ENCODE measurements at regions not wholly inside any gene's neighbourhood (a gene's known extent, or its start where the extent isn't known, plus 50 kb on each side); places are given as distances from the start of the nearest gene placed in this dataset.

GRCh38 chr6:15077961-15078360, 167.9 kb upstream of the JARID2 start:
- H3K36me3 ChIP-seq (ENCODE audit: control insufficient read depth in 2 of 2, insufficient read depth in 1 of 2, low read length in 2 of 2), result no peaks in the 10 kb centered on the region
- H3K9me3 ChIP-seq (ENCODE audit: control insufficient read depth, insufficient read depth, low read depth, low read length), result no peaks in the 10 kb centered on the region
- no peak overlapping the region for H3K27ac ChIP-seq (ENCODE audit: extremely low read depth, low read depth, low read length)
- CTCF ChIA-PET, result no interaction called here
- H3K4me3 ChIP-seq (ENCODE audit: low read depth, low read length), result no peak overlapping the region
- 0 out of 2 replicates have a peak, but pooled peaks cover 2% of the 10 kb centered on the region for H3K4me1 ChIP-seq (ENCODE audit: control insufficient read depth, insufficient read depth, low read length)
- POLR2A ChIA-PET, result no interaction called here
- no peak for TF ChIP-seq OVOL3 (tag by site-specific recombination; IDR thresholded peaks at IDR 0.05)
- no peak for TF ChIP-seq ZNF629 (tag by site-specific recombination; IDR thresholded peaks at IDR 0.05)
- no peak for TF ChIP-seq ZBTB1 (tag by site-specific recombination; IDR thresholded peaks at IDR 0.05)
- TF ChIP-seq, protein P1, sequence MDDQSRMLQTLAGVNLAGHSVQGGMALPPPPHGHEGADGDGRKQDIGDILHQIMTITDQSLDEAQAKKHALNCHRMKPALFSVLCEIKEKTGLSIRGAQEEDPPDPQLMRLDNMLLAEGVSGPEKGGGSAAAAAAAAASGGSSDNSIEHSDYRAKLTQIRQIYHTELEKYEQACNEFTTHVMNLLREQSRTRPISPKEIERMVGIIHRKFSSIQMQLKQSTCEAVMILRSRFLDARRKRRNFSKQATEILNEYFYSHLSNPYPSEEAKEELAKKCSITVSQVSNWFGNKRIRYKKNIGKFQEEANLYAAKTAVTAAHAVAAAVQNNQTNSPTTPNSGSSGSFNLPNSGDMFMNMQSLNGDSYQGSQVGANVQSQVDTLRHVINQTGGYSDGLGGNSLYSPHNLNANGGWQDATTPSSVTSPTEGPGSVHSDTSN (CRISPR knock-in tag; IDR thresholded peaks at IDR 0.05), result no peak

DNA sequence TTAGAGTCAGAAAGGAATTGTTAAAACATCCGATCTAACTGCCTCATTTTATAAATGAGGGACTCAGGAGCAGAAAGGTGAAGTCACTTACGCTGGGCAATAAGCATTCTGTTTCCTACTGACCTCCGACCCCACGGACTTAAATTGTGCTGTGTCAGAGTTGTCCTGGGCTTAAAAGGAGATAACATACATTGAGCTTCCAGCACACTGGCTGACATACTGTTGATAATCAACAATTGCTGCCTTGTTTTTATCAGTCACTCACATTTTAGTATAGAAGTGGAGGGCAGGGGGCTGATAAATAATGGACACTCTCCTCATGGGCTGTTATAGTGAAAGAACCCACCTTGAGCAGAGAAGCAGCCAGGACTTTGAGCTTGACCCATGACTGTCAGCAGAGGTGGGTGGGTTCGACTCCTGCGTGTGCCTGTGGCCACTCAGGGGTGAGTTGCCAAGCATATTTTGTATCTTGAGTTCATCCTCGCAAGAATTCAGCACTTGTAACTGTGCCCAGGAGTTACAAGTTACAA, 166.5 kb upstream of the JARID2 start:
- Histone ChIP-seq H3K4me1 (ENCODE audit: control insufficient read depth, insufficient read depth, low read length) (no peaks in the 10 kb centered on the region), H3K27ac (ENCODE audit: extremely low read depth, low read depth, low read length) (no peak overlapping the region), H3K36me3 (ENCODE audit: control insufficient read depth in 2 of 2, insufficient read depth in 1 of 2, low read length in 2 of 2) (no peaks in the 10 kb centered on the region), H3K4me3 (ENCODE audit: low read depth, low read length) (no peak overlapping the region), H3K9me3 (ENCODE audit: control insufficient read depth, insufficient read depth, low read depth, low read length) (no peaks in the 10 kb centered on the region)
- ChIA-PET CTCF (no interaction called here), POLR2A (no interaction called here)
- TF ChIP-seq, protein P2, sequence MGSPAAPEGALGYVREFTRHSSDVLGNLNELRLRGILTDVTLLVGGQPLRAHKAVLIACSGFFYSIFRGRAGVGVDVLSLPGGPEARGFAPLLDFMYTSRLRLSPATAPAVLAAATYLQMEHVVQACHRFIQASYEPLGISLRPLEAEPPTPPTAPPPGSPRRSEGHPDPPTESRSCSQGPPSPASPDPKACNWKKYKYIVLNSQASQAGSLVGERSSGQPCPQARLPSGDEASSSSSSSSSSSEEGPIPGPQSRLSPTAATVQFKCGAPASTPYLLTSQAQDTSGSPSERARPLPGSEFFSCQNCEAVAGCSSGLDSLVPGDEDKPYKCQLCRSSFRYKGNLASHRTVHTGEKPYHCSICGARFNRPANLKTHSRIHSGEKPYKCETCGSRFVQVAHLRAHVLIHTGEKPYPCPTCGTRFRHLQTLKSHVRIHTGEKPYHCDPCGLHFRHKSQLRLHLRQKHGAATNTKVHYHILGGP (tag by site-specific recombination; IDR thresholded peaks at IDR 0.05), result no peak
- TF ChIP-seq ZNF132 (tag by site-specific recombination; IDR thresholded peaks at IDR 0.05; ENCODE audit: borderline replicate concordance) (no peak), ZBTB1 (tag by site-specific recombination; IDR thresholded peaks at IDR 0.05) (no peak), PRDM1 (tag by site-specific recombination; IDR thresholded peaks at IDR 0.05) (no peak), ZNF280C (tag by site-specific recombination; IDR thresholded peaks at IDR 0.05) (no peak), ZNF514 (tag by site-specific recombination; IDR thresholded peaks at IDR 0.05) (no peak), MZF1 (tag by site-specific recombination; IDR thresholded peaks at IDR 0.05; ENCODE audit: borderline replicate concordance) (no peak), ZNF48 (tag by site-specific recombination; IDR thresholded peaks at IDR 0.05) (no peak), ZNF202 (tag by site-specific recombination; IDR thresholded peaks at IDR 0.05; ENCODE audit: borderline replicate concordance) (no peak), ZNF426 (tag by site-specific recombination; IDR thresholded peaks at IDR 0.05) (no peak), ZNF37A (tag by site-specific recombination; IDR thresholded peaks at IDR 0.05) (no peak), ZNF366 (tag by site-specific recombination; conservative IDR thresholded peaks at IDR 0.05) (no peak), ZEB2 (tag by site-specific recombination; IDR thresholded peaks at IDR 0.05) (no peak), ZSCAN30 (tag by site-specific recombination; IDR thresholded peaks at IDR 0.05) (no peak), RBAK (tag by site-specific recombination; IDR thresholded peaks at IDR 0.05) (no peak), PRDM10 (tag by site-specific recombination; IDR thresholded peaks at IDR 0.05) (no peak), ZNF391 (tag by site-specific recombination; IDR thresholded peaks at IDR 0.05; ENCODE audit: borderline replicate concordance, low read depth) (no peak), ZNF600 (tag by site-specific recombination; IDR thresholded peaks at IDR 0.05) (no peak)
- TF ChIP-seq, protein P3, sequence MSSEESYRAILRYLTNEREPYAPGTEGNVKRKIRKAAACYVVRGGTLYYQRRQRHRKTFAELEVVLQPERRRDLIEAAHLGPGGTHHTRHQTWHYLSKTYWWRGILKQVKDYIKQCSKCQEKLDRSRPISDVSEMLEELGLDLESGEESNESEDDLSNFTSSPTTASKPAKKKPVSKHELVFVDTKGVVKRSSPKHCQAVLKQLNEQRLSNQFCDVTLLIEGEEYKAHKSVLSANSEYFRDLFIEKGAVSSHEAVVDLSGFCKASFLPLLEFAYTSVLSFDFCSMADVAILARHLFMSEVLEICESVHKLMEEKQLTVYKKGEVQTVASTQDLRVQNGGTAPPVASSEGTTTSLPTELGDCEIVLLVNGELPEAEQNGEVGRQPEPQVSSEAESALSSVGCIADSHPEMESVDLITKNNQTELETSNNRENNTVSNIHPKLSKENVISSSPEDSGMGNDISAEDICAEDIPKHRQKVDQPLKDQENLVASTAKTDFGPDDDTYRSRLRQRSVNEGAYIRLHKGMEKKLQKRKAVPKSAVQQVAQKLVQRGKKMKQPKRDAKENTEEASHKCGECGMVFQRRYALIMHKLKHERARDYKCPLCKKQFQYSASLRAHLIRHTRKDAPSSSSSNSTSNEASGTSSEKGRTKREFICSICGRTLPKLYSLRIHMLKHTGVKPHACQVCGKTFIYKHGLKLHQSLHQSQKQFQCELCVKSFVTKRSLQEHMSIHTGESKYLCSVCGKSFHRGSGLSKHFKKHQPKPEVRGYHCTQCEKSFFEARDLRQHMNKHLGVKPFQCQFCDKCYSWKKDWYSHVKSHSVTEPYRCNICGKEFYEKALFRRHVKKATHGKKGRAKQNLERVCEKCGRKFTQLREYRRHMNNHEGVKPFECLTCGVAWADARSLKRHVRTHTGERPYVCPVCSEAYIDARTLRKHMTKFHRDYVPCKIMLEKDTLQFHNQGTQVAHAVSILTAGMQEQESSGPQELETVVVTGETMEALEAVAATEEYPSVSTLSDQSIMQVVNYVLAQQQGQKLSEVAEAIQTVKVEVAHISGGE (tag by site-specific recombination; conservative IDR thresholded peaks at IDR 0.05; ENCODE audit: low read depth), result no peak
